ENCODE measurements at regions not wholly inside any gene's neighbourhood (a gene's known extent, or its start where the extent isn't known, plus 50 kb on each side); places are given as distances from the start of the nearest gene placed in this dataset.

DNA sequence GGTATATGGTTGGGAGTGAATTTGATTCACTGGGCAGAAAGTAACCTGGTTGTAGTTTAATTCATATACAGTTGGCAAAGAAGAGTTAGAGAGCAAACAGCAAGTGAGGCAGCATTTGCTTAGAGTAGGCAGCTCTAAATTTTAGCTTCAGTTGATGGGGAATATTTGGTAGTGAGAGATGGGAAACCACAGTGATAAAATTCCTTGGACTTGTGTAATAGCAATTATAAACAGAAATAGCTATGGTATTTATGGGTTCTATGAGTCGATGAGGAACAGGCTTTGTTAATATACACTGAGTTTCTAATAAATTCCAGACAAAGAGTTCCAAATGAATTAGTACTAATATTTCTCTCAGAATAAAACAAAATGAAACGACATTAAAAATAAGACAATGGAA, 894.0 kb downstream of the ROBO2 start:
- Histone ChIP-seq H3K36me3 (no peaks in the 10 kb centered on the region), H3K4me2 (no peak overlapping the region), H3K9ac (no peak overlapping the region), H3K4me1 (no peaks in the 10 kb centered on the region), H4K20me1 (no peaks in the 10 kb centered on the region), H3K27ac (no peak overlapping the region), H3K27me3 (no peaks in the 10 kb centered on the region), H3K4me3 (no peak overlapping the region), H3K9me3 (replicated peaks in 1 of 11) (no peaks in the 10 kb centered on the region)
- no peak for TF ChIP-seq Cebpa-rat (IDR thresholded peaks at IDR 0.05)

DNA sequence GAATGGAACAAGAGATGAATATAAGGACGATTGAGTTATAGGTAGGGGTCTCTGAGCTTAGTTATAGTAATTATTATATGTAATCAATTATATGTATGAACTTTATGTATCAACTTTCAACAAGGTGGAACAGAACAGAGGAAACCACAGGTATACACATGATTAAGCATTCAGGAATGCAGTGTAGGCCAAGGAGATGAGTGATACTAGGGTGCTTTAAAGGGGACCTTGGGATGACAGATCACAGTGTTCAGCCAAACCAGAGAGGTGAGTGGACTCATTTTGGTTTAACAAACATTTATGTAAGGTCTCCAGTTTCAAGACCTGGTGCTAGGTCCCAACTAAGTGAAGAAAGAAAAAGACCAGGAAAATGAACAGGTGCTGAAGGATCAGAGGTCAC, 895.5 kb downstream of the ROBO2 start:
- H3K9ac ChIP-seq = no peak overlapping the region
- H3K4me1 ChIP-seq = no peaks in the 10 kb centered on the region
- H4K20me1 ChIP-seq = no peaks in the 10 kb centered on the region
- H3K27ac ChIP-seq = no peak overlapping the region
- TF ChIP-seq Cebpa-rat (IDR thresholded peaks at IDR 0.05) = no peak
- no peak overlapping the region for H3K4me3 ChIP-seq
- H3K9me3 ChIP-seq (replicated peaks in 1 of 11) = no peaks in the 10 kb centered on the region
- no peaks in the 10 kb centered on the region for H3K27me3 ChIP-seq
- no peaks in the 10 kb centered on the region for H3K36me3 ChIP-seq
- no peak overlapping the region for H3K4me2 ChIP-seq

DNA sequence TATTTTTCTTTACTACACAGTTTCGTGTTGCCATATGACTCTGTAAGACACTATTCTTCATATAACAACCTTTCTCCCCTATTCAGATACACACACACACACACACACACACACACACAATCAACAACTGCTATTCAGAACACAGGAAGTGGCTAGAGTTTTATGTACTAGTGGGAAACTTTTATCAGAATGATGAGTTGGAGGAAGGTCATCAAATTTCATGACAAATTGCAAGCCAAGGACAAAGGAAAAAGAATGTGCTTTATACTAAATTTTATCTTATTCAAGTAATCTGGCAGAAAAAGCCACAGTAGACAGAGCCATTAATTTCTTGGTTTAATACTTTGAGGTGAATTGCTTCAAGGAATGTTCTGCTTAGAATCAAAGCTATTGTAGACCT, 899.8 kb downstream of the ROBO2 start:
- Histone ChIP-seq H3K27me3 (no peaks in the 10 kb centered on the region), H4K20me1 (no peaks in the 10 kb centered on the region), H3K27ac (no peak overlapping the region), H3K9me3 (replicated peaks in 1 of 11) (no peaks in the 10 kb centered on the region), H3K9ac (no peak overlapping the region), H3K4me1 (no peaks in the 10 kb centered on the region), H3K4me2 (no peak overlapping the region), H3K4me3 (no peak overlapping the region), H3K36me3 (no peaks in the 10 kb centered on the region)
- no peak for TF ChIP-seq Cebpa-rat (IDR thresholded peaks at IDR 0.05)

DNA sequence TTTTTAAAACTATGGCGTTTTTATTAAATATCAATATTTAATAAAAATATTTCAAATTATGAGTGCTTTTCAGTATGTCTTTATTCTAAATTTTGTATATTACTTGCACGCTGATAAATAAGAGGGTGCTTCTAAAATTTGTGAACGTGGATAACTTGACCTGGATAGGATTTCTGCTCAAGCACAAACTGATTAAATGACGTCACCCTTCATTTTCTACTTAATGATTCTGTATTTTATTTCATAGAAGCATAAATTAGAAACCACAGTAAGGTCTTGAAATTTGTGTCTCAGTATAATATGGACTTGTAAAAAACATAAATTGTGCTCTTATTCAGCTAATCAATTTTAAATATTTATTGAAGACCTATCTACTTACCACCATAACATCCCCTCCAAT, 903.7 kb downstream of the ROBO2 start:
- Histone ChIP-seq H3K27me3 (no peaks in the 10 kb centered on the region), H3K4me2 (no peak overlapping the region)
- TF ChIP-seq Cebpa-rat (IDR thresholded peaks at IDR 0.05) = no peak

DNA sequence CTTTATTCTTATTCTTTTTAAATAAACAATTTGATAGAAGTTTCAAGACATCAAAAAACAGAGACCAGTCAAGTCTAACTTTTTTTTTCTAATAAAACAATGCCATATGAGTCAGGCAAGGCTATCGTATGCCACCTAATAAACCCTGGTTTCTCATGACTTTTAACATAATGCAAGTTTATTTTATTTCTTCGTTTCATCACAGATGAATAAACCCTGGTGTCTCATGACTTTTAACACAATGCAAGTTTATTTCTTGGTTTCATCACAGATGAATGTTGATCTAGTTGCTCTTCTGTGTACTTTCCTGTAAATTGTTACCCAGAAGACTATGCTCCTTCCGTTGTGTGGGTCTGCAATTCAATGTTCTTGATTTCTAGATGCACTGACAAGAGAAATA, 905.4 kb downstream of the ROBO2 start:
- Histone ChIP-seq H3K9ac (no peak overlapping the region), H3K27ac (no peak overlapping the region), H3K4me1 (no peaks in the 10 kb centered on the region), H3K4me2 (no peak overlapping the region), H3K4me3 (no peak overlapping the region), H3K36me3 (no peaks in the 10 kb centered on the region), H3K9me3 (replicated peaks in 1 of 11) (no peaks in the 10 kb centered on the region), H4K20me1 (no peaks in the 10 kb centered on the region), H3K27me3 (no peaks in the 10 kb centered on the region)
- TF ChIP-seq Cebpa-rat (IDR thresholded peaks at IDR 0.05) = no peak

More for the DNA sequence above, 903.7 kb downstream of the ROBO2 start:
- Histone ChIP-seq H3K9ac (no peak overlapping the region), H3K4me1 (no peaks in the 10 kb centered on the region), H4K20me1 (no peaks in the 10 kb centered on the region), H3K4me3 (no peak overlapping the region), H3K9me3 (replicated peaks in 1 of 11) (no peaks in the 10 kb centered on the region), H3K36me3 (no peaks in the 10 kb centered on the region), H3K27ac (no peak overlapping the region)

DNA sequence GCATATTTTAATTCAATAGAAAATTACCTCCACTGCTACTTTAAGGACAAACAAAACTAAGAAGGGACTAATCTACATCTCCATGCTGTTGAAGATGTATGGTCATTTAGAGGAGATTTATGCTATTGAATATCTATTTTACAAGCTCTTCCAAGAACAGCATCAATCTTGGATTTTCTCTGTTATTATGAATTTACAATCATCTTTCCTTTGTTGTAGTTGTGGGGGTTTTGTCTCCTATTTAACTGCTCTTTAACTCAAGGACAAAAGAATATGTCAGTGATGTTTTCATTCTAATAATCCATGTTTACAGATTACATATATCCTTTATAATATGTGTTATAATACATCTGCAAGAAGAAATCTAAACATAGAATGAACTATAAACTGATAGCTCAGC, 907.8 kb downstream of the ROBO2 start:
- Histone ChIP-seq H3K9ac (no peak overlapping the region), H3K9me3 (replicated peaks in 1 of 11) (no peaks in the 10 kb centered on the region), H3K27me3 (no peaks in the 10 kb centered on the region), H4K20me1 (no peaks in the 10 kb centered on the region), H3K36me3 (no peaks in the 10 kb centered on the region), H3K4me2 (no peak overlapping the region), H3K4me3 (no peak overlapping the region), H3K4me1 (no peaks in the 10 kb centered on the region), H3K27ac (no peak overlapping the region)
- no peak for TF ChIP-seq Cebpa-rat (IDR thresholded peaks at IDR 0.05)

DNA sequence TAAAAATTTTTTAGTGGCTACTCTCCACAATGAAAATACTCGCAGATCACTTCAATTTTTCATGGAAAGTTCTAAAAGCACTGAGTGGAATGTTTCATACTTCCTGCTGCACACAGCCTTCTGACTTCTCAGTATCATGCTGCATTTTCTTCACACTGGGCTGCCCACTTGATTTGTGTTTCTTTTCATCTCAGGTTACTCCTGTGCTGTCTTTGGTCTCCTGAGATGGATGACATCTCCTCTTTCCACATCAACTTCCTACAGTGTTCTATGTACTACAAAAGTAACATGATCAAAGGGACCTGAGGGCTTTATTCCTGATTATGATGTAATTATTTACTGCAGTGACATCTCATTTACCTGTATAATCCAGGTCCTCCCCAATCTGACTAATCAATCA, 927.7 kb downstream of the ROBO2 start:
- Histone ChIP-seq H3K27me3 (no peaks in the 10 kb centered on the region), H4K20me1 (no peaks in the 10 kb centered on the region), H3K4me2 (no peak overlapping the region), H3K4me1 (no peaks in the 10 kb centered on the region), H3K36me3 (no peaks in the 10 kb centered on the region), H3K9me3 (replicated peaks in 1 of 11) (peaks cover 0 to 7% (median 0%) of the 10 kb centered on the region in 11 experiments; a peak in 3 of 22 replicates), H3K9ac (no peak overlapping the region), H3K4me3 (no peak overlapping the region), H3K27ac (no peak overlapping the region)
- TF ChIP-seq Cebpa-rat (IDR thresholded peaks at IDR 0.05) = no peak

DNA sequence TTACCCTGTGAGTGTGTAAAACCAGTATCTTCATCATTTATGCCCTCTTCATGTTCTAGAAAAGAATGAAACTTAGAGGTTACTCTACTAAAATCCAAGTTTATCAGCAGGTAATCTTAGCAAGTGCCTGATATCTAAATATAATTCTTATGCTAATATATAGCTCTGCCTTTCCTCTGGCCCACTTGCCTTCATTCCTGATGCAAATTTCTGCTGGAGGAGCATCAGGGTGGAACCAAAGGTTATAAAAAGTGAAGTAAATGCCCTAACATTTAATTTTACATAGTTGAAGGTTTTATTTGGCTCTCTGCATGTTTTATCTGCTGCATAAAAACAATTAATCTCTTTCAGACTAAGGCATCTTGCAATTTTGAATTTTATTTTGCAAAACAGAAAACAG, 936.2 kb downstream of the ROBO2 start:
- Histone ChIP-seq H3K9me3 (replicated peaks in 1 of 11) (no peaks in the 10 kb centered on the region), H3K9ac (no peak overlapping the region), H3K27me3 (no peaks in the 10 kb centered on the region), H4K20me1 (no peaks in the 10 kb centered on the region), H3K4me2 (no peak overlapping the region), H3K27ac (no peak overlapping the region), H3K36me3 (no peaks in the 10 kb centered on the region), H3K4me1 (no peaks in the 10 kb centered on the region), H3K4me3 (no peak overlapping the region)
- no peak for TF ChIP-seq Cebpa-rat (IDR thresholded peaks at IDR 0.05)

DNA sequence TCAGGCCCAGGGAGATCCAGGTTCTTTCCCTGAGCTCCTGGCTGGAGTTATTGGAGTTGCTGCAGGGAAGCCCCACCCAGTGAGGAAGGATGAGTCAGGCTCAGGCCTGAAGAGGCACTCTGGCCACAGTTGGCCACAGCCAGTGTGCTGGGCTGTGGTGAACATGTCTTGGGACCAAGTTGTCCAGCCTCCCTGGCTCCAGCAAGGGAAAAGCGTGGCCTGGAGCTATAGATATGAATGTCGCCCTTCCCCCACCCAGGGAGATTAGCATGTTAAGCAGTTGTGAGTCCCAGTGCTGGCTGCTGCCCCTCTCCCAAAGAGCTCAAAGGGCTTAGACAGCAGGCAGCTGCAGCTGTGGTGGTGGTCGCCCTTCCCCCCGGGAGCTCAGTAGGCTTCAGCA, 963.2 kb downstream of the ROBO2 start:
- no peak overlapping the region for H3K9ac ChIP-seq
- TF ChIP-seq Cebpa-rat (IDR thresholded peaks at IDR 0.05) = no peak
- H3K9me3 ChIP-seq (replicated peaks in 1 of 11) = peaks cover 0 to 20% (median 11%) of the 10 kb centered on the region in 11 experiments; a peak in 15 of 22 replicates

DNA sequence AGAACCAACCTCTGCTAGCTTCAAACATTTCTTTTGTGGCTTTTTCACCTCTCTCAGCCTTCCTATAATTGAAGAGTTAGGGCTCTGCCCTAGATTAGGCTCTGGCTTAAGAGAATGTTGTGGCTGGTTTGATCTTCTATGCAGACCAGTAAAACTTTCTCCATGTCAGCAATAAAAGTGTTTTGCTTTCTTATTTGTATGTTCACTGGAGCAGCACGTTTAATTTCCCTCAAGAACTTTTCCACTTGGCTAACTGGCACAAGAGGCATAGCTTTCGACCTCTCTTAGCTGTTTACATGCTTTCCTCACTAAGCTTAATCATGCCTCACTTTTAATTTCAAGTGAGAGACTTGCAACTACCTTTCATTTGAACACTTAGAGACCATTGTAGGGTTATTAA, 964.7 kb downstream of the ROBO2 start:
- no peak overlapping the region for H3K4me3 ChIP-seq
- peaks cover 0 to 13% (median 4%) of the 10 kb centered on the region in 10 experiments; a peak in 8 of 20 replicates for H3K4me1 ChIP-seq
- no peak overlapping the region for H3K9ac ChIP-seq
- no peaks in the 10 kb centered on the region for H4K20me1 ChIP-seq
- no peak overlapping the region for H3K27ac ChIP-seq
- no peak for TF ChIP-seq Cebpa-rat (IDR thresholded peaks at IDR 0.05)
- no peaks in the 10 kb centered on the region for H3K27me3 ChIP-seq
- H3K36me3 ChIP-seq = no peaks in the 10 kb centered on the region
- peak overlapping the region in 4 of 11 experiments; percentile 22 to 37 (median 24); a peak in 7 of 22 replicates for H3K4me2 ChIP-seq
- peaks cover 0 to 20% (median 11%) of the 10 kb centered on the region in 11 experiments; a peak in 15 of 22 replicates for H3K9me3 ChIP-seq (replicated peaks in 1 of 11)

More for the DNA sequence above, 963.2 kb downstream of the ROBO2 start:
- Histone ChIP-seq H3K36me3 (no peaks in the 10 kb centered on the region), H3K4me3 (no peak overlapping the region), H3K4me2 (no peak overlapping the region), H3K27ac (no peak overlapping the region), H3K27me3 (no peaks in the 10 kb centered on the region), H4K20me1 (no peaks in the 10 kb centered on the region), H3K4me1 (peaks cover 0 to 13% (median 4%) of the 10 kb centered on the region in 10 experiments; a peak in 8 of 20 replicates)
